Liver (tissue), 3 donors: ENCODE measurements at regions not wholly inside any gene's neighbourhood (a gene's known extent, or its start where the extent isn't known, plus 50 kb on each side); places are given as distances from the start of the nearest gene placed in this dataset.

Source experiments
- CTCF ChIP-seq: fragments of 150-350 bp; IDR thresholded peaks from 2 replicates; pipeline ENCODE4 v1.5.1; 2017; ENCODE audit warnings: improper control_type of control experiment, low read depth, low read length; ENCODE audit not compliant: missing input control
- FOXA1 ChIP-seq: IDR thresholded peaks from 2 replicates; pipeline ENCODE4 v1.6.1; 2016; ENCODE audit warnings: antibody characterized with exemption
- GABPA ChIP-seq, 2 donors: IDR thresholded peaks in 1 of 2; conservative IDR thresholded peaks in 1 of 2; 2 replicates each; pipeline ENCODE4 v1.6.1; 2016; ENCODE audit warnings: antibody characterized with exemption in 2 of 2, mild to moderate bottlenecking in 1 of 2, moderate library complexity in 1 of 2
- JUND ChIP-seq, 2 donors: IDR thresholded peaks; 2 replicates each; pipeline ENCODE4 v1.6.1; 2016; ENCODE audit warnings: antibody characterized with exemption in 2 of 2
- MAX ChIP-seq: IDR thresholded peaks from 2 replicates; pipeline ENCODE4 v1.6.1; 2016; ENCODE audit warnings: antibody characterized with exemption
- RAD21 ChIP-seq, 2 donors: IDR thresholded peaks; 2 replicates each; pipeline ENCODE4 v1.6.1; 2016; ENCODE audit warnings: antibody characterized with exemption in 2 of 2, mild to moderate bottlenecking in 2 of 2
- RXRA ChIP-seq, 2 donors: IDR thresholded peaks; 2 replicates each; pipeline ENCODE4 v1.6.1; 2017 to 2018; ENCODE audit warnings: antibody characterized with exemption in 2 of 2, mild to moderate bottlenecking in 1 of 2
- TAF1 ChIP-seq: conservative IDR thresholded peaks from 2 replicates; pipeline ENCODE4 v1.6.1; 2016; ENCODE audit warnings: antibody characterized with exemption, mild to moderate bottlenecking
- YY1 ChIP-seq: IDR thresholded peaks from 2 replicates; pipeline ENCODE4 v1.6.1; 2016; ENCODE audit warnings: antibody characterized with exemption, mild to moderate bottlenecking
- TF ChIP-seq, protein P1 (sequence below): IDR thresholded peaks from 2 replicates; pipeline ENCODE4 v1.6.1; 2016; ENCODE audit warnings: antibody characterized with exemption
- donor health status: healthy.
- donor health status: healthy.

GRCh38 chr4:173934201-173934600, 349.3 kb downstream of the FBXO8 start:
- no peak for TF ChIP-seq CTCF
- TF ChIP-seq GABPA (IDR thresholded peaks at IDR 0.05 in 1 of 2, conservative IDR thresholded peaks at IDR 0.05 in 1 of 2): no peak
- TF ChIP-seq FOXA1: no peak
- no peak for TF ChIP-seq RAD21 (IDR thresholded peaks at IDR 0.05)
- no peak for TF ChIP-seq JUND (IDR thresholded peaks at IDR 0.05)
- no peak for TF ChIP-seq MAX
- TF ChIP-seq, protein P1, sequence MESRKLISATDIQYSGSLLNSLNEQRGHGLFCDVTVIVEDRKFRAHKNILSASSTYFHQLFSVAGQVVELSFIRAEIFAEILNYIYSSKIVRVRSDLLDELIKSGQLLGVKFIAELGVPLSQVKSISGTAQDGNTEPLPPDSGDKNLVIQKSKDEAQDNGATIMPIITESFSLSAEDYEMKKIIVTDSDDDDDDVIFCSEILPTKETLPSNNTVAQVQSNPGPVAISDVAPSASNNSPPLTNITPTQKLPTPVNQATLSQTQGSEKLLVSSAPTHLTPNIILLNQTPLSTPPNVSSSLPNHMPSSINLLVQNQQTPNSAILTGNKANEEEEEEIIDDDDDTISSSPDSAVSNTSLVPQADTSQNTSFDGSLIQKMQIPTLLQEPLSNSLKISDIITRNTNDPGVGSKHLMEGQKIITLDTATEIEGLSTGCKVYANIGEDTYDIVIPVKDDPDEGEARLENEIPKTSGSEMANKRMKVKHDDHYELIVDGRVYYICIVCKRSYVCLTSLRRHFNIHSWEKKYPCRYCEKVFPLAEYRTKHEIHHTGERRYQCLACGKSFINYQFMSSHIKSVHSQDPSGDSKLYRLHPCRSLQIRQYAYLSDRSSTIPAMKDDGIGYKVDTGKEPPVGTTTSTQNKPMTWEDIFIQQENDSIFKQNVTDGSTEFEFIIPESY: no peak
- TF ChIP-seq TAF1: no peak
- TF ChIP-seq RXRA (IDR thresholded peaks at IDR 0.05): no peak
- TF ChIP-seq YY1: no peak
